HepG2 (cell line): ENCODE measurements at regions not wholly inside any gene's neighbourhood (a gene's known extent, or its start where the extent isn't known, plus 50 kb on each side); places are given as distances from the start of the nearest gene placed in this dataset.

Source experiments
- ATF7-NPFF ChIP-seq: sonication (generic); formaldehyde crosslinking; IDR thresholded peaks from 2 replicates; pipeline ENCODE4 v1.8.1; 2023; ENCODE audit warnings: mild to moderate bottlenecking, low read depth, missing genetic modification reagents, moderate library complexity
- CBX2 ChIP-seq, 2 experiments: fragments of 200-600 bp in 1 of 2; sonication (generic); formaldehyde crosslinking in 1 of 2; IDR thresholded peaks; 2 replicates each; pipeline versions ENCODE4 v1.7.0 to v1.8.1; 2018 to 2022; ENCODE audit warnings: low read depth in 2 of 2, low read length in 1 of 2, mild to moderate bottlenecking in 1 of 2, missing genetic modification reagents in 1 of 2
- CEBPG ChIP-seq: IDR thresholded peaks from 2 replicates; pipeline ENCODE4 v1.6.1; 2016
- DMAP1 ChIP-seq: IDR thresholded peaks from 2 replicates; pipeline ENCODE4 v1.6.1; 2016
- EEA1 ChIP-seq: sonication (generic); formaldehyde crosslinking; IDR thresholded peaks from 2 replicates; pipeline ENCODE4 v1.5.1; 2020; ENCODE audit warnings: mild to moderate bottlenecking, missing genetic modification reagents, borderline replicate concordance
- FOXO1 ChIP-seq: sonication (generic); formaldehyde crosslinking; IDR thresholded peaks from 2 replicates; pipeline ENCODE4 v1.4.0; 2020; ENCODE audit warnings: missing genetic modification reagents
- GLI4 ChIP-seq: sonication (generic); formaldehyde crosslinking; IDR thresholded peaks from 2 replicates; pipeline ENCODE4 v1.5.1; 2020; ENCODE audit warnings: missing genetic modification reagents, mild to moderate bottlenecking, moderate library complexity, borderline replicate concordance
- HNRNPK ChIP-seq: fragments of 200-400 bp; formaldehyde crosslinking; IDR thresholded peaks from 2 replicates; pipeline ENCODE4 v1.6.1; 2018; ENCODE audit warnings: low read length, low read depth, moderate library complexity, mild to moderate bottlenecking; ENCODE audit not compliant: poor library complexity, severe bottlenecking
- HNRNPUL1 ChIP-seq: fragments of 200-400 bp; formaldehyde crosslinking; IDR thresholded peaks from 2 replicates; pipeline ENCODE4 v1.6.1; 2017; ENCODE audit warnings: low read depth, mild to moderate bottlenecking, low read length, moderate library complexity
- IKZF4 ChIP-seq: sonication (generic); formaldehyde crosslinking; IDR thresholded peaks from 2 replicates; pipeline ENCODE4 v1.5.1; 2020; ENCODE audit warnings: borderline replicate concordance, mild to moderate bottlenecking, low read depth, missing genetic modification reagents; ENCODE audit errors: not compliant biosample characterization
- MEIS2 ChIP-seq: sonication (generic); formaldehyde crosslinking; IDR thresholded peaks from 2 replicates; pipeline ENCODE4 v1.9.0; 2021; ENCODE audit warnings: mild to moderate bottlenecking, missing genetic modification reagents
- NAIF1 ChIP-seq: sonication (generic); formaldehyde crosslinking; IDR thresholded peaks from 2 replicates; pipeline ENCODE4 v1.5.0; 2020; ENCODE audit warnings: mild to moderate bottlenecking, missing genetic modification reagents, borderline replicate concordance
- PTBP1 ChIP-seq: fragments of 200-400 bp; formaldehyde crosslinking; IDR thresholded peaks from 2 replicates; pipeline ENCODE4 v1.6.1; 2018; ENCODE audit warnings: low read length, low read depth; ENCODE audit not compliant: poor library complexity, severe bottlenecking
- RFXANK ChIP-seq: IDR thresholded peaks from 2 replicates; pipeline ENCODE4 v1.6.1; 2016
- SALL1 ChIP-seq: sonication (generic); formaldehyde crosslinking; IDR thresholded peaks from 2 replicates; pipeline ENCODE4 v1.8.0; 2022; ENCODE audit warnings: mild to moderate bottlenecking, missing genetic modification reagents
- SCMH1 ChIP-seq: sonication (generic); formaldehyde crosslinking; IDR thresholded peaks from 2 replicates; pipeline ENCODE4 v1.9.0; 2021; ENCODE audit warnings: missing genetic modification reagents, mild to moderate bottlenecking, borderline replicate concordance
- SMC3 ChIP-seq: IDR thresholded peaks from 2 replicates; pipeline ENCODE4 v1.6.1; 2011; ENCODE audit warnings: low read length, improper control_type of control experiment
- TBX2 ChIP-seq: sonication (generic); formaldehyde crosslinking; IDR thresholded peaks from 2 replicates; pipeline ENCODE4 v1.5.0; 2020; ENCODE audit warnings: missing genetic modification reagents, mild to moderate bottlenecking, borderline replicate concordance
- ZNF430 ChIP-seq: sonication (generic); formaldehyde crosslinking; IDR thresholded peaks from 2 replicates; pipeline ENCODE4 v1.9.0; 2021; ENCODE audit warnings: mild to moderate bottlenecking, missing genetic modification reagents
- ZNF567 ChIP-seq: sonication (generic); formaldehyde crosslinking; IDR thresholded peaks from 2 replicates; pipeline ENCODE4 v1.8.1; 2023; ENCODE audit warnings: mild to moderate bottlenecking, missing genetic modification reagents, borderline replicate concordance
- ZSCAN12 ChIP-seq: sonication (generic); formaldehyde crosslinking; IDR thresholded peaks from 2 replicates; pipeline ENCODE4 v1.9.0; 2021; ENCODE audit warnings: mild to moderate bottlenecking, missing genetic modification reagents
- TF ChIP-seq, protein P1 (sequence below): IDR thresholded peaks from 2 replicates; pipeline ENCODE4 v1.6.1; 2016; ENCODE audit warnings: missing biosample characterization, missing genetic modification reagents, low read depth
- TF ChIP-seq, protein P2 (sequence below): sonication (generic); formaldehyde crosslinking; IDR thresholded peaks from 2 replicates; pipeline ENCODE4 v1.8.1; 2023; ENCODE audit warnings: missing genetic modification reagents, inconsistent platforms, borderline replicate concordance
- TF ChIP-seq, protein P3 (sequence below): sonication (generic); formaldehyde crosslinking; IDR thresholded peaks from 2 replicates; pipeline ENCODE4 v1.8.1; 2023; ENCODE audit warnings: mild to moderate bottlenecking, missing genetic modification reagents
- TF ChIP-seq, protein P4 (sequence below): sonication (generic); formaldehyde crosslinking; conservative IDR thresholded peaks from 2 replicates; pipeline ENCODE4 v1.4.0; 2020; ENCODE audit warnings: missing genetic modification reagents

DNA sequence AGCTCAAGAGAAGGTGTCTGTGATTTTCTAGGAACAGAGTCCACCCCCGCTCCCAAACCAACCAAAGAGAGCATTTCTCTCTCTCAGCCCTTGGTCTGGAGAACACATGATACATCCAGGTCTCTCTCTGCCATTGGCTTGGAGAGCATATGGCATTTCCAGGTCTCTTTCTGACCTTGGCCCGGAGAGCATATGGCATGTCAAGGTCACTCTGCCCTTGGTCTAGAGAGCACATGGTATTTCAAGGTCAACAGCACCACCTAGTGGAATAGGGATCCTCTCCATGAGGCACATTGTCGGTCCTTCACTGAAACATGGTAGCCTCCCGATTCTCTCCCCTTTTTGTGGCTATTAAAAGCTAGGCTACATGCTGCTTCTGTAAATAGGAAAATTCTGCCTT lies 437.7 kb upstream of the OLFM3 start (continued):
- TF ChIP-seq, protein P1, sequence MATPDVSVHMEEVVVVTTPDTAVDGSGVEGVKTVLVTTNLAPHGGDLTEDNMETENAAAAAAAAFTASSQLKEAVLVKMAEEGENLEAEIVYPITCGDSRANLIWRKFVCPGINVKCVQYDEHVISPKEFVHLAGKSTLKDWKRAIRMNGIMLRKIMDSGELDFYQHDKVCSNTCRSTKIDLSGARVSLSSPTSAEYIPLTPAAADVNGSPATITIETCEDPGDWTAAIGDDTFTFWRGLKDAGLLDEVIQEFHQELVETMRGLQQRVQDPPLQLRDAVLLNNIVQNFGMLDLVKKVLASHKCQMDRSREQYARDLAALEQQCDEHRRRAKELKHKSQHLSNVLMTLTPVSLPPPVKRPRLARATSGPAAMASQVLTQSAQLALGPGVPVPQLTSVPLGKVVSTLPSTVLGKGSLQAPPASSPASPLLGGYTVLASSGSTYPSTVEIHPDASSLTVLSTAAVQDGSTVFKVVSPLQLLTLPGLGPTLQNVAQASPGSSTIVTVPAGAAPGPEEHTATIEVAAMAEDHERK: no peak
- no peak for TF ChIP-seq GLI4
- TF ChIP-seq HNRNPUL1: no peak
- no peak for TF ChIP-seq MEIS2 (CRISPR knock-in tag)
- no peak for TF ChIP-seq CBX2 (IDR thresholded peaks at IDR 0.05; ENCODE audit: low read depth, low read length)
- no peak for TF ChIP-seq CBX2 (CRISPR knock-in tag; IDR thresholded peaks at IDR 0.05; ENCODE audit: low read depth)
- no peak for TF ChIP-seq SCMH1 (CRISPR knock-in tag)
- no peak for TF ChIP-seq ZNF567
- TF ChIP-seq FOXO1 (CRISPR knock-in tag): no peak
- TF ChIP-seq NAIF1 (CRISPR knock-in tag): no peak
- TF ChIP-seq ATF7-NPFF (CRISPR knock-in tag): no peak
- TF ChIP-seq RFXANK (CRISPR knock-in tag): no peak
- no peak for TF ChIP-seq TBX2 (CRISPR knock-in tag)
- TF ChIP-seq, protein P2, sequence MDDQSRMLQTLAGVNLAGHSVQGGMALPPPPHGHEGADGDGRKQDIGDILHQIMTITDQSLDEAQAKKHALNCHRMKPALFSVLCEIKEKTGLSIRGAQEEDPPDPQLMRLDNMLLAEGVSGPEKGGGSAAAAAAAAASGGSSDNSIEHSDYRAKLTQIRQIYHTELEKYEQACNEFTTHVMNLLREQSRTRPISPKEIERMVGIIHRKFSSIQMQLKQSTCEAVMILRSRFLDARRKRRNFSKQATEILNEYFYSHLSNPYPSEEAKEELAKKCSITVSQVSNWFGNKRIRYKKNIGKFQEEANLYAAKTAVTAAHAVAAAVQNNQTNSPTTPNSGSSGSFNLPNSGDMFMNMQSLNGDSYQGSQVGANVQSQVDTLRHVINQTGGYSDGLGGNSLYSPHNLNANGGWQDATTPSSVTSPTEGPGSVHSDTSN (CRISPR knock-in tag): no peak
- TF ChIP-seq, protein P3, sequence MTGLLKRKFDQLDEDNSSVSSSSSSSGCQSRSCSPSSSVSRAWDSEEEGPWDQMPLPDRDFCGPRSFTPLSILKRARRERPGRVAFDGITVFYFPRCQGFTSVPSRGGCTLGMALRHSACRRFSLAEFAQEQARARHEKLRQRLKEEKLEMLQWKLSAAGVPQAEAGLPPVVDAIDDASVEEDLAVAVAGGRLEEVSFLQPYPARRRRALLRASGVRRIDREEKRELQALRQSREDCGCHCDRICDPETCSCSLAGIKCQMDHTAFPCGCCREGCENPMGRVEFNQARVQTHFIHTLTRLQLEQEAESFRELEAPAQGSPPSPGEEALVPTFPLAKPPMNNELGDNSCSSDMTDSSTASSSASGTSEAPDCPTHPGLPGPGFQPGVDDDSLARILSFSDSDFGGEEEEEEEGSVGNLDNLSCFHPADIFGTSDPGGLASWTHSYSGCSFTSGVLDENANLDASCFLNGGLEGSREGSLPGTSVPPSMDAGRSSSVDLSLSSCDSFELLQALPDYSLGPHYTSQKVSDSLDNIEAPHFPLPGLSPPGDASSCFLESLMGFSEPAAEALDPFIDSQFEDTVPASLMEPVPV (CRISPR knock-in tag): no peak
- no peak for TF ChIP-seq PTBP1
- TF ChIP-seq IKZF4: no peak
- TF ChIP-seq SALL1 (CRISPR knock-in tag): peak; percentile 28; the same call in 1 of the 2 replicates
- no peak for TF ChIP-seq ZNF430
- TF ChIP-seq ZSCAN12 (CRISPR knock-in tag): no peak
- TF ChIP-seq, protein P4, sequence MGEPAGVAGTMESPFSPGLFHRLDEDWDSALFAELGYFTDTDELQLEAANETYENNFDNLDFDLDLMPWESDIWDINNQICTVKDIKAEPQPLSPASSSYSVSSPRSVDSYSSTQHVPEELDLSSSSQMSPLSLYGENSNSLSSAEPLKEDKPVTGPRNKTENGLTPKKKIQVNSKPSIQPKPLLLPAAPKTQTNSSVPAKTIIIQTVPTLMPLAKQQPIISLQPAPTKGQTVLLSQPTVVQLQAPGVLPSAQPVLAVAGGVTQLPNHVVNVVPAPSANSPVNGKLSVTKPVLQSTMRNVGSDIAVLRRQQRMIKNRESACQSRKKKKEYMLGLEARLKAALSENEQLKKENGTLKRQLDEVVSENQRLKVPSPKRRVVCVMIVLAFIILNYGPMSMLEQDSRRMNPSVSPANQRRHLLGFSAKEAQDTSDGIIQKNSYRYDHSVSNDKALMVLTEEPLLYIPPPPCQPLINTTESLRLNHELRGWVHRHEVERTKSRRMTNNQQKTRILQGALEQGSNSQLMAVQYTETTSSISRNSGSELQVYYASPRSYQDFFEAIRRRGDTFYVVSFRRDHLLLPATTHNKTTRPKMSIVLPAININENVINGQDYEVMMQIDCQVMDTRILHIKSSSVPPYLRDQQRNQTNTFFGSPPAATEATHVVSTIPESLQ (CRISPR knock-in tag): no peak
- no peak for TF ChIP-seq DMAP1
- peak; percentile 44; the same call in 1 of the 2 replicates for TF ChIP-seq SMC3
- TF ChIP-seq EEA1: no peak
- no peak for TF ChIP-seq CEBPG (CRISPR knock-in tag)
- no peak for TF ChIP-seq HNRNPK
